Endothelial cell of umbilical vein (primary cell): ENCODE measurements at regions not wholly inside any gene's neighbourhood (a gene's known extent, or its start where the extent isn't known, plus 50 kb on each side); places are given as distances from the start of the nearest gene placed in this dataset.

Experiments used
- BruUV-seq: library from RNA; stranded (reverse); fragments of 400-500 nt; replicated peaks from 2 replicates; lab custom pipeline; 2021; lab: Mats Ljungman, UMichigan
- CTCF ChIA-PET: fragments of 300-600, 350-600 bp; sonication (Branson Sonifier 250); formaldehyde crosslinking; loops from one replicate; lab custom pipeline; 2021; ENCODE audit warnings: antibody characterized with exemption, inconsistent platforms; lab: Charles Lee
- POLR2A ChIA-PET: fragments of 300-600, 350-600 bp; sonication (Branson Sonifier 250); formaldehyde crosslinking; loops from one replicate; lab custom pipeline; 2021; ENCODE audit warnings: antibody characterized with exemption, inconsistent platforms; lab: Charles Lee
- DNase-seq: peaks from one replicate; pipeline ENCODE4 v3.0.0-alpha.2; 2011; ENCODE audit warnings: low read depth, low spot score
- FAIRE-seq: peaks from 2 replicates; lab custom pipeline; 2011; peaks lifted over from hg19 to GRCh38; lab: Jason Lieb, UNC
- H2AFZ ChIP-seq: 2 replicates; pipeline ENCODE4 v1.6.0; 2012; ENCODE audit warnings: low read depth, low read length, control low read depth, inconsistent platforms
- H3K27ac ChIP-seq: 2 replicates; pipeline ENCODE4 v1.5.1; 2011; ENCODE audit warnings: low read depth, mild to moderate bottlenecking, control low read depth, low read length, moderate library complexity; ENCODE audit not compliant: insufficient read depth
- H3K27me3 ChIP-seq, 2 experiments: 2 replicates each; pipeline versions ENCODE4 v1.6.0 to v1.6.1; 2011; ENCODE audit warnings: low read length in 2 of 2, mixed read lengths in 1 of 2; ENCODE audit not compliant: control insufficient read depth in 2 of 2, insufficient read depth in 2 of 2
- H3K36me3 ChIP-seq, 2 experiments: 2 replicates in 1 of 2; 3 replicates in 1 of 2; pipeline ENCODE4 v1.5.1; 2011; ENCODE audit warnings: low read length in 2 of 2, mild to moderate bottlenecking in 1 of 2, moderate library complexity in 1 of 2; ENCODE audit not compliant: control insufficient read depth in 2 of 2, insufficient read depth in 2 of 2; ENCODE audit errors: extremely low read depth in 1 of 2
- H3K4me1 ChIP-seq: 3 replicates; pipeline ENCODE4 v1.5.1; 2011; ENCODE audit warnings: mild to moderate bottlenecking, low read length; ENCODE audit not compliant: control insufficient read depth, insufficient read depth; ENCODE audit errors: extremely low read depth
- H3K4me2 ChIP-seq: 2 replicates; pipeline ENCODE4 v1.6.1; 2011; ENCODE audit warnings: low read length, control low read depth, mixed read lengths; ENCODE audit not compliant: insufficient read depth
- H3K4me3 ChIP-seq, 3 experiments: fragments of 200-600 bp in 1 of 3; sonication (generic), shearing (Covaris generic) in 1 of 3; replicated peaks in 1 of 3; 2 replicates each; pipeline ENCODE4 v1.5.1; 2011 to 2016; ENCODE audit warnings: control low read depth in 3 of 3, low read length in 3 of 3, mild to moderate bottlenecking in 2 of 3, inconsistent platforms in 1 of 3, low read depth in 1 of 3, moderate library complexity in 1 of 3; ENCODE audit not compliant: insufficient read depth in 1 of 3
- H3K79me2 ChIP-seq: 2 replicates; pipeline ENCODE4 v1.6.0; 2012; ENCODE audit warnings: low read length, inconsistent platforms; ENCODE audit not compliant: control insufficient read depth, insufficient read depth
- H3K9ac ChIP-seq: replicated peaks from 2 replicates; pipeline ENCODE3; 2011; ENCODE audit warnings: low read length, control low read depth; ENCODE audit not compliant: insufficient read depth; ENCODE audit errors: extremely low read depth
- H3K9me1 ChIP-seq: replicated peaks from 3 replicates; pipeline ENCODE4 v1.6.0; 2011; ENCODE audit warnings: mild to moderate bottlenecking, low read length; ENCODE audit not compliant: control insufficient read depth, insufficient read depth; ENCODE audit errors: extremely low read depth
- H3K9me3 ChIP-seq: replicated peaks from 2 replicates; pipeline ENCODE4 v1.5.1; 2012; ENCODE audit warnings: low read length, inconsistent platforms; ENCODE audit not compliant: control insufficient read depth, insufficient read depth
- H4K20me1 ChIP-seq: replicated peaks from 2 replicates; pipeline ENCODE3; 2011; ENCODE audit warnings: mild to moderate bottlenecking, low read length; ENCODE audit not compliant: control insufficient read depth, insufficient read depth; ENCODE audit errors: extremely low read depth
- CTCF ChIP-seq, 2 donors: IDR thresholded peaks; 1 replicate in 1 of 2; 2 replicates in 1 of 2; pipeline ENCODE4 v1.5.1; 2011; ENCODE audit warnings: low read length in 2 of 2, mild to moderate bottlenecking in 2 of 2, moderate library complexity in 2 of 2, control low read depth in 1 of 2, inconsistent platforms in 1 of 2, low read depth in 1 of 2; ENCODE audit not compliant: insufficient read depth in 1 of 2; ENCODE audit errors: extremely low read depth in 1 of 2
- EZH2 ChIP-seq: IDR thresholded peaks from 2 replicates; pipeline ENCODE4 v1.6.1; 2012; ENCODE audit warnings: borderline replicate concordance, low read depth, mild to moderate bottlenecking, moderate library complexity, low read length, inconsistent platforms; ENCODE audit not compliant: severe bottlenecking
- FOS ChIP-seq: IDR thresholded peaks from 2 replicates; pipeline ENCODE4 v1.6.1; 2011; ENCODE audit warnings: mild to moderate bottlenecking, low read length, moderate library complexity, borderline replicate concordance; ENCODE audit not compliant: insufficient read depth
- GATA2 ChIP-seq: IDR thresholded peaks from 2 replicates; pipeline ENCODE4 v1.7.0; 2011; ENCODE audit warnings: low read depth, mild to moderate bottlenecking, moderate library complexity, mixed read lengths, low read length; ENCODE audit not compliant: insufficient read length, insufficient read depth
- JUN ChIP-seq: IDR thresholded peaks from 2 replicates; pipeline ENCODE4 v1.6.1; 2011; ENCODE audit warnings: borderline replicate concordance, low read depth; ENCODE audit not compliant: insufficient read length, insufficient read depth
- MAX ChIP-seq: IDR thresholded peaks from 2 replicates; pipeline ENCODE4 v1.6.1; 2011; ENCODE audit not compliant: insufficient read depth, insufficient read length
- MYC ChIP-seq: IDR thresholded peaks from one replicate; pipeline ENCODE4 v1.6.1; 2011; ENCODE audit warnings: mild to moderate bottlenecking, low read depth, low read length
- POLR2A ChIP-seq: IDR thresholded peaks from 2 replicates; pipeline ENCODE4 v1.6.1; 2012; ENCODE audit warnings: low read depth, mild to moderate bottlenecking, control low read depth, low read length
- POLR2AphosphoS5 ChIP-seq: IDR thresholded peaks from 2 replicates; pipeline ENCODE4 v1.6.1; 2012; ENCODE audit warnings: low read depth, mild to moderate bottlenecking, control low read depth, low read length, moderate library complexity; ENCODE audit not compliant: insufficient read depth
- dilution Hi-C: fragments of 300-500 bp; cut with MboI; formaldehyde crosslinking; loops from one replicate; pipeline ENCODE4 v1.15.0; 2019; ENCODE audit warnings: low sequenced_read_pairs; ENCODE audit not compliant: extremely low pct_ligation_motif_present
- intact Hi-C: fragments of 100-400 bp; cut with micrococcal nuclease; formaldehyde crosslinking; loops from one replicate; pipeline ENCODE4 v1.10.0; 2022

DNA sequence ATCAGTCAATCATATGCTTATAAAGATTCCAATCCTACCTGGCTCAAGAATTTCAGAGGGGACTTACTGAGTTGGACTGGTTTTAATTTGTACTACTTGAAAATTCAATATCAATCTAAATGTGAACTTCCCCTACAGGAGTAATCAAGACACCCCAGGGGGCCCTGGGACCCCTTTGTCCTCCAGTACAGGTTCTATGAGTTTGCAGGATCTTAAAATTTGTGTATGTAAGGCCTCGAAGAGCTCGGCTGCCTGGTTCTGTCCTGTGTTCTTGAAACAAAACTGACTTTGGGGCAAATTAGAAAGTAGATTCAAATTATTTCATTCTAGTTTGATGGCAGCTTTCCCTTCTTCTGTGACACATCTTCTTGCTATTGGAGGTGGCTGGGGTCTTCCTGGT, 261.3 kb downstream of the KCNRG start:
- BruUV-seq: no TSS peak
- Histone ChIP-seq H3K36me3 (no peaks in the 10 kb centered on the region), H3K4me1 (no peaks in the 10 kb centered on the region), H4K20me1 (no peaks in the 10 kb centered on the region), H2AFZ (no peak overlapping the region), H3K27me3 (peaks cover 0 to 2% of the 10 kb centered on the region in 2 experiments), H3K4me3 (no peak overlapping the region), H3K4me2 (no peak overlapping the region), H3K9ac (no peak overlapping the region), H3K9me3 (no peaks in the 10 kb centered on the region), H3K27ac (no peak overlapping the region), H3K9me1 (no peaks in the 10 kb centered on the region), H3K79me2 (no peaks in the 10 kb centered on the region)
- ChIA-PET CTCF (no interaction called here), POLR2A (no interaction called here)
- DNase-seq: no peak
- dilution Hi-C loops (no loop called here), intact Hi-C loops (no loop called here)
- FAIRE-seq: no peak
- TF ChIP-seq FOS (no peak), MAX (no peak), POLR2A (no peak), JUN (no peak), EZH2 (no peak), CTCF (IDR thresholded peaks at IDR 0.05; ENCODE audit: extremely low read depth in 1 of 2, insufficient read depth in 1 of 2, low read depth in 1 of 2, low read length in 2 of 2) (no peak), MYC (no peak), GATA2 (no peak), POLR2AphosphoS5 (no peak)
